Activated CD4-positive, alpha-beta T cell treated with anti-CD3 and anti-CD28 coated beads, Interleukin-2, amount 50 U/mL, for 24 hours (primary cell): ENCODE measurements at regions not wholly inside any gene's neighbourhood (a gene's known extent, or its start where the extent isn't known, plus 50 kb on each side); places are given as distances from the start of the nearest gene placed in this dataset.
A peak's percentile ranks its signal among the peaks of the same experiment; 100 is the strongest.
"Not testable (repeated sequence)": the region's sequence is repeated elsewhere in the genome, so short reads cannot be mapped to it uniquely, and the experiment has no call there.

Experiments used
- DNase-seq, 2 donors: peaks; one replicate each; pipeline ENCODE4 v3.0.0-alpha.2; 2020; ENCODE audit warnings: low read depth in 1 of 2, low spot score in 1 of 2

GRCh38 chr4:9110700-9111099 is 59.5 kb upstream of the FAM90A26 start:
- DNase-seq, result not testable (repeated sequence)

- DNase-seq, result not testable (repeated sequence)
These were observed 67.1 kb upstream of the FAM90A26 start for GRCh38 chr4:9103148-9103524.

GRCh38 chr4:9102471-9103147 is 67.6 kb upstream of the FAM90A26 start:
- DNase-seq, result not testable (repeated sequence)

- not testable (repeated sequence) for DNase-seq
These were observed 73.9 kb upstream of the FAM90A26 start for GRCh38 chr4:9096330-9096729.

GRCh38 chr4:9078796-9079195 is 91.4 kb upstream of the FAM90A26 start:
- DNase-seq, result not testable (repeated sequence)

- not testable (repeated sequence) for DNase-seq
These were observed 93.2 kb upstream of the FAM90A26 start for GRCh38 chr4:9076974-9077373.

- not testable (repeated sequence) for DNase-seq
These were observed 93.7 kb upstream of the FAM90A26 start for GRCh38 chr4:9076486-9076885.

- DNase-seq, result not testable (repeated sequence)
These were observed 96.8 kb upstream of the FAM90A26 start for GRCh38 chr4:9073371-9073770.

GRCh38 chr4:9072521-9073220 is 97.5 kb upstream of the FAM90A26 start:
- DNase-seq, result not testable (repeated sequence)

- DNase-seq, result not testable (repeated sequence)
These were observed 102.3 kb upstream of the FAM90A26 start for GRCh38 chr4:9067923-9068322.

- not testable (repeated sequence) for DNase-seq
These were observed 106.6 kb upstream of the FAM90A26 start for GRCh38 chr4:9063612-9064011.

- not testable (repeated sequence) for DNase-seq
These were observed 145.3 kb upstream of the FAM90A26 start for GRCh38 chr4:9024866-9025265.

GRCh38 chr4:9009792-9010191 is 138.2 kb upstream of the HMX1 start:
- not testable (repeated sequence) for DNase-seq

- DNase-seq, result not testable (repeated sequence)
These were observed 136.8 kb upstream of the HMX1 start for GRCh38 chr4:9008407-9008806.

- DNase-seq, result not testable (repeated sequence)
These were observed 129.5 kb upstream of the HMX1 start for GRCh38 chr4:9001153-9001552.

GRCh38 chr4:9000505-9001001 is 128.9 kb upstream of the HMX1 start:
- DNase-seq, result peak; percentile 21 to 32

- not testable (repeated sequence) for DNase-seq
These were observed 121.3 kb upstream of the HMX1 start for GRCh38 chr4:8992981-8993380.

GRCh38 chr4:8991449-8991848 is 119.8 kb upstream of the HMX1 start:
- not testable (repeated sequence) for DNase-seq

- not testable (repeated sequence) for DNase-seq
These were observed 118.7 kb upstream of the HMX1 start for GRCh38 chr4:8990341-8990740.

- DNase-seq, result not testable (repeated sequence)
These were observed 114.1 kb upstream of the HMX1 start for GRCh38 chr4:8985786-8986185.

- DNase-seq, result not testable (repeated sequence)
These were observed 113.0 kb upstream of the HMX1 start for GRCh38 chr4:8984641-8985040.

GRCh38 chr4:8983921-8984320 is 112.3 kb upstream of the HMX1 start:
- DNase-seq, result not testable (repeated sequence)
